ENCODE measurements at regions not wholly inside any gene's neighbourhood (a gene's known extent, or its start where the extent isn't known, plus 50 kb on each side); places are given as distances from the start of the nearest gene placed in this dataset.

DNA sequence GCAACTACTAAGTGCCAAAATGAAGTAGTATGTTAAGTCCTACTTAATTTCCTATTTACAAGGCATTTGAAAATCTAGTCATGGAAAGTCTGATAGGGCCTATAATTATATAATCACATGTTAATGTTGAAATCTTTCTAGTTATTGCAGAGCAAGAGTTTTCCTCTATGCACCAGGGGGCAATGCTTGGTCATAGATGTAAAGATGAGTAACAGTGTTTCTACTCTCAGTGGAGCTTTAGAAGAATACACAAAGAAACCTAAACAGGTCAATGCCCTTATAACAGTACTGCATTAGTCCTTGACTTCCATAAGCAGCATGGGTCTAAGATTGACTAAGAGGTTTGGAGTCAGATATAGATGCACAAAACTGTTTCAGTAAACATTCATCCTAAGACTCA, 218.7 kb downstream of the KCTD12 start:
- TF ChIP-seq POLR2AphosphoS5 (IDR thresholded peaks at IDR 0.05; ENCODE audit: borderline replicate concordance, low read depth, low read length), result no peak
- no peak for TF ChIP-seq EZH2 (IDR thresholded peaks at IDR 0.05)
- no peak for TF ChIP-seq FOXP2 (optimal IDR thresholded peaks at IDR 0.05; ENCODE audit: control extremely low read depth, extremely low read length, insufficient read depth)
